Jurkat, Clone E6-1 (cell line): ENCODE measurements at regions not wholly inside any gene's neighbourhood (a gene's known extent, or its start where the extent isn't known, plus 50 kb on each side); places are given as distances from the start of the nearest gene placed in this dataset.

ENCODE experiments used
- DNase-seq: peaks from one replicate; pipeline ENCODE4 v3.0.0-alpha.2; 2011; ENCODE audit warnings: low read depth, low spot score
- H3K4me3 ChIP-seq: 2 replicates; pipeline ENCODE4 v1.5.1; 2011; ENCODE audit warnings: mild to moderate bottlenecking, low read length, control low read depth, moderate library complexity

GRCh38 chr11:41836431-41836830 is 377.0 kb upstream of the LRRC4C start:
- DNase-seq: no peak
- no peak overlapping the region for H3K4me3 ChIP-seq

- no peak for DNase-seq
Measured at GRCh38 chr11:41842673-41843072, 383.2 kb upstream of the LRRC4C start.

GRCh38 chr11:41845066-41845465 is 385.6 kb upstream of the LRRC4C start:
- H3K4me3 ChIP-seq: no peak overlapping the region
- no peak for DNase-seq

More at GRCh38 chr11:41842673-41843072, 383.2 kb upstream of the LRRC4C start:
- no peak overlapping the region for H3K4me3 ChIP-seq

- no peak for DNase-seq
Measured at GRCh38 chr11:41848349-41848748, 388.9 kb upstream of the LRRC4C start.

GRCh38 chr11:41849250-41849649 is 389.8 kb upstream of the LRRC4C start:
- DNase-seq: no peak

More at GRCh38 chr11:41848349-41848748, 388.9 kb upstream of the LRRC4C start:
- no peak overlapping the region for H3K4me3 ChIP-seq

GRCh38 chr11:41851743-41852142 is 392.3 kb upstream of the LRRC4C start:
- no peak for DNase-seq
- H3K4me3 ChIP-seq: no peak overlapping the region

More at GRCh38 chr11:41849250-41849649, 389.8 kb upstream of the LRRC4C start:
- H3K4me3 ChIP-seq: no peak overlapping the region

GRCh38 chr11:41861838-41862237 is 402.4 kb upstream of the LRRC4C start:
- H3K4me3 ChIP-seq: no peak overlapping the region
- DNase-seq: no peak

- no peak for DNase-seq
- H3K4me3 ChIP-seq: no peak overlapping the region
Measured at GRCh38 chr11:41866525-41866924, 407.1 kb upstream of the LRRC4C start.

GRCh38 chr11:41868606-41869005 is 409.2 kb upstream of the LRRC4C start:
- no peak overlapping the region for H3K4me3 ChIP-seq
- no peak for DNase-seq

- DNase-seq: no peak
- H3K4me3 ChIP-seq: no peak overlapping the region
Measured at GRCh38 chr11:41872426-41872825, 413.0 kb upstream of the LRRC4C start.

GRCh38 chr11:41872870-41873269 is 413.4 kb upstream of the LRRC4C start:
- no peak for DNase-seq
- H3K4me3 ChIP-seq: no peak overlapping the region

- no peak overlapping the region for H3K4me3 ChIP-seq
- no peak for DNase-seq
Measured at GRCh38 chr11:41878095-41878494, 418.6 kb upstream of the LRRC4C start.

- H3K4me3 ChIP-seq: no peak overlapping the region
- DNase-seq: no peak
Measured at GRCh38 chr11:41879214-41879613, 419.8 kb upstream of the LRRC4C start.

- H3K4me3 ChIP-seq: no peak overlapping the region
- no peak for DNase-seq
Measured at GRCh38 chr11:41895081-41895480, 435.6 kb upstream of the LRRC4C start.

GRCh38 chr11:41897991-41898390 is 438.5 kb upstream of the LRRC4C start:
- DNase-seq: no peak
- no peak overlapping the region for H3K4me3 ChIP-seq

GRCh38 chr11:41917900-41918299 is 458.4 kb upstream of the LRRC4C start:
- H3K4me3 ChIP-seq: no peak overlapping the region
- DNase-seq: no peak

- no peak overlapping the region for H3K4me3 ChIP-seq
- no peak for DNase-seq
Measured at GRCh38 chr11:41920374-41920773, 460.9 kb upstream of the LRRC4C start.

- no peak overlapping the region for H3K4me3 ChIP-seq
- DNase-seq: no peak
Measured at GRCh38 chr11:41921746-41922390, 462.4 kb upstream of the LRRC4C start.

GRCh38 chr11:41926339-41926738 is 466.9 kb upstream of the LRRC4C start:
- no peak overlapping the region for H3K4me3 ChIP-seq
- no peak for DNase-seq

GRCh38 chr11:41935241-41935640 is 475.8 kb upstream of the LRRC4C start:
- no peak for DNase-seq
- no peak overlapping the region for H3K4me3 ChIP-seq

- no peak overlapping the region for H3K4me3 ChIP-seq
- no peak for DNase-seq
Measured at GRCh38 chr11:41935795-41936194, 476.3 kb upstream of the LRRC4C start.
